Smooth muscle cell (in vitro differentiated cells): ENCODE measurements at regions not wholly inside any gene's neighbourhood (a gene's known extent, or its start where the extent isn't known, plus 50 kb on each side); places are given as distances from the start of the nearest gene placed in this dataset.

Experiments
- DNase-seq: peaks from one replicate; lab custom pipeline; 2025; ENCODE audit not compliant: unreplicated experiment; lab: John Stamatoyannopoulos, UW
- H2AFZ ChIP-seq: fragments of 200-600 bp; sonication (generic); 2 replicates; pipeline ENCODE4 v1.6.0; 2016; ENCODE audit warnings: antibody characterized with exemption, low read depth, mild to moderate bottlenecking
- H3F3A ChIP-seq: fragments of 200-600 bp; sonication (generic); 2 replicates; pipeline ENCODE4 v1.6.0; 2017; ENCODE audit warnings: antibody characterized with exemption, low read depth
- H3K27ac ChIP-seq: fragments of 200-600 bp; sonication (generic); 2 replicates; pipeline ENCODE4 v1.5.1; 2016; ENCODE audit warnings: low read depth, mild to moderate bottlenecking
- H3K27me3 ChIP-seq: fragments of 200-600 bp; sonication (generic); 2 replicates; pipeline ENCODE4 v1.6.1; 2016; ENCODE audit warnings: low read depth, mild to moderate bottlenecking
- H3K36me3 ChIP-seq: fragments of 200-600 bp; sonication (generic); 2 replicates; pipeline ENCODE4 v1.5.1; 2016; ENCODE audit warnings: low read depth
- H3K4me1 ChIP-seq: fragments of 200-600 bp; sonication (generic); 2 replicates; pipeline ENCODE4 v1.5.1; 2016; ENCODE audit warnings: low read depth
- H3K4me2 ChIP-seq: fragments of 200-600 bp; sonication (generic); 2 replicates; pipeline ENCODE4 v1.6.0; 2016; ENCODE audit warnings: mild to moderate bottlenecking
- H3K4me3 ChIP-seq: fragments of 200-600 bp; sonication (generic); 2 replicates; pipeline ENCODE4 v1.5.1; 2016; ENCODE audit warnings: mild to moderate bottlenecking
- H3K79me2 ChIP-seq: fragments of 200-600 bp; sonication (generic); 2 replicates; pipeline ENCODE4 v1.6.0; 2016; ENCODE audit warnings: low read depth, mild to moderate bottlenecking
- H3K9ac ChIP-seq: fragments of 200-600 bp; sonication (generic); 2 replicates; pipeline ENCODE4 v1.6.0; 2016; ENCODE audit warnings: low read depth
- H3K9me3 ChIP-seq: fragments of 200-600 bp; sonication (generic); replicated peaks from 2 replicates; pipeline ENCODE4 v1.5.1; 2016; ENCODE audit warnings: low read depth
- H4K20me1 ChIP-seq: fragments of 200-600 bp; sonication (generic); 2 replicates; pipeline ENCODE4 v1.6.0; 2016; ENCODE audit warnings: low read depth
- CTCF ChIP-seq: fragments of 200-600 bp; sonication (generic); IDR thresholded peaks from 2 replicates; pipeline ENCODE4 v1.5.1; 2017; ENCODE audit warnings: borderline replicate concordance, mild to moderate bottlenecking, antibody characterized with exemption; ENCODE audit not compliant: insufficient read depth, poor library complexity, severe bottlenecking
- WGBS: methylation state at CpG from one replicate; pipeline ENCODE4 v1.1.7; 2016; ENCODE audit warnings: low lambda C conversion rate; 5-methylcytosine and 5-hydroxymethylcytosine counted together

DNA sequence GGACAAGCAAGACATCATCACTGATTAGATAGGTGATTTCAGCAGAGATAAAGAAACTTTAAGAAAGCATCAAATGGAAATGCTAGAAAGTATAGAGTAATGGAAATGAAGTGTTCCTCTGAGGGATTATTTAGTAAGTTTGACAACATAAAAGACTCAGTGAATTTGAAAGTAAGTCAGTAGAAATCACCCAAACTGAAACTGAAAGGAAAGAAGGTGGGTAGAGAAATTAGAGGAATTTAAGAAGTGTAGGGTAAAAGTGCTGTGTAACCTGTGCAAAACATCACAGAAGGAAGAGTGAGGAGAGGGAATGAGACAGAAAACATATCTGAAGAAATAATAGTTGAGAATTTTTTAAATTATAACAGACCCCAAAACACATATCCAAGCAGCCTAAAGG lies 343.1 kb downstream of the CBLN2 start:
- no peak for TF ChIP-seq CTCF
- no peaks in the 10 kb centered on the region for H3K79me2 ChIP-seq
- no peaks in the 10 kb centered on the region for H3K4me1 ChIP-seq
- H3K9me3 ChIP-seq, result no peaks in the 10 kb centered on the region
- no peak for DNase-seq
- H3K9ac ChIP-seq, result no peak overlapping the region
- no peak overlapping the region for H3K4me2 ChIP-seq
- H3K27ac ChIP-seq, result no peak overlapping the region
- H3K36me3 ChIP-seq, result no peaks in the 10 kb centered on the region
- H2AFZ ChIP-seq, result no peak overlapping the region
- no peaks in the 10 kb centered on the region for H4K20me1 ChIP-seq
- no peaks in the 10 kb centered on the region for H3F3A ChIP-seq
- H3K27me3 ChIP-seq, result no peaks in the 10 kb centered on the region
- no peak overlapping the region for H3K4me3 ChIP-seq

- no peak for DNase-seq
- Histone ChIP-seq H3K9me3 (no peaks in the 10 kb centered on the region), H3K9ac (no peak overlapping the region), H2AFZ (no peak overlapping the region), H3K4me2 (no peak overlapping the region), H3K4me1 (no peaks in the 10 kb centered on the region), H3F3A (no peaks in the 10 kb centered on the region), H3K36me3 (no peaks in the 10 kb centered on the region), H4K20me1 (no peaks in the 10 kb centered on the region), H3K27me3 (no peaks in the 10 kb centered on the region), H3K27ac (no peak overlapping the region), H3K4me3 (no peak overlapping the region), H3K79me2 (no peaks in the 10 kb centered on the region)
- no peak for TF ChIP-seq CTCF
Measured at GRCh38 chr18:72197591-72197990, 346.6 kb downstream of the CBLN2 start.

DNA sequence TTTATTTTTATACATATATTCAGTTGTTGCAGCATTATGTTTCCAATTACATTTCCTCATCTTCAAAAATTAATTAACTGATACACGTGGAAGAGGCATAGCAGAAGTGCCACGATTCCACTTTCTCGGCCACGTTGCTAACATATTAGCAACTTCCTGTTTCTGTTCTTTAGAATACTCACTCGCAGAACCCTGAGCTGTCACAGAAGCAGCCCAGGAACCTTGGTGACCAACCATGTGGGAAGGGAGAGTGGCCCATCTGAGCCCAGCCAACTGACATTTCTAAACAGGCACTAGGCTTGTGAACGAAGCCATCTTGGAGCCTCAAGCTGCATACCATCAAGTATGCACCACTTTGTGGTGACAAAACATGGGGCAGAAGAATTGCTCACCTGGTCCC lies 350.1 kb downstream of the CBLN2 start:
- no peak overlapping the region for H2AFZ ChIP-seq

DNA sequence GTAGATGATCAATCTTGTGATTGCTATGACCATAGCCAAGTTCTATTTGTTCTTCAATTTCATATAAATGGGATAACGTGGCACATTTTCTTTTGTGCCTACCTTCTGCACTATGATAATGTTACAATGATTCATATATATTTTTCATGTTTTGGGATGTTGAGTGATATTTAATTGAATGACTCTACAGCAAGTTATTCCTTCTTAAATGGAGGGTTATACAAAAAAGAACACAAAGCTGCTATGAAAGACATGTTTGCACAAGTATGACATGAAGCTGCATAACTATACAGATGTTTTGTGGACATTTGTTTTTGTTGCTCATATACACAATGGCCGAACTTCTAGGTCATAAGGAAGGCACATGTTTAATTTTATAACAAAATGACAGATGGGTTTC lies 356.2 kb downstream of the CBLN2 start:
- no peak for DNase-seq
- Histone ChIP-seq H4K20me1 (no peaks in the 10 kb centered on the region), H3K9ac (no peak overlapping the region), H3K4me3 (no peak overlapping the region), H3K36me3 (no peaks in the 10 kb centered on the region), H3K4me2 (no peak overlapping the region), H3K27me3 (no peaks in the 10 kb centered on the region), H3K27ac (no peak overlapping the region), H3K9me3 (peaks cover 2% of the 10 kb centered on the region), H3K4me1 (no peaks in the 10 kb centered on the region), H3F3A (no peaks in the 10 kb centered on the region), H3K79me2 (no peaks in the 10 kb centered on the region), H2AFZ (no peak overlapping the region)
- no peak for TF ChIP-seq CTCF
- 79% methylated on average over 2 of the region's 2 CpGs for WGBS

More for the DNA sequence above, 350.1 kb downstream of the CBLN2 start:
- Histone ChIP-seq H3K4me3 (no peak overlapping the region), H4K20me1 (no peaks in the 10 kb centered on the region), H3K36me3 (no peaks in the 10 kb centered on the region), H3K27ac (no peak overlapping the region), H3K4me2 (no peak overlapping the region), H3K9ac (no peak overlapping the region), H3K4me1 (no peaks in the 10 kb centered on the region), H3F3A (no peaks in the 10 kb centered on the region), H3K79me2 (no peaks in the 10 kb centered on the region), H3K9me3 (peaks cover 2% of the 10 kb centered on the region), H3K27me3 (no peaks in the 10 kb centered on the region)
- WGBS, result 88% methylated on average over 6 of the region's 6 CpGs
- TF ChIP-seq CTCF, result no peak
- DNase-seq, result no peak
